K562 (cell line): ENCODE measurements at regions not wholly inside any gene's neighbourhood (a gene's known extent, or its start where the extent isn't known, plus 50 kb on each side); places are given as distances from the start of the nearest gene placed in this dataset.

Experiments used
- ARHGAP35 ChIP-seq: fragments of 450-650 bp; IDR thresholded peaks from 2 replicates; pipeline ENCODE4 v1.6.1; 2018; ENCODE audit not compliant: partially characterized antibody
- ASH1L ChIP-seq: fragments of 450-650 bp; IDR thresholded peaks from 2 replicates; pipeline ENCODE4 v1.6.1; 2018; ENCODE audit warnings: borderline replicate concordance, mild to moderate bottlenecking, low read depth; ENCODE audit not compliant: partially characterized antibody
- ATF7 ChIP-seq: fragments of 450-650 bp; IDR thresholded peaks from 2 replicates; pipeline ENCODE4 v1.7.1; 2014; ENCODE audit warnings: mild to moderate bottlenecking, moderate library complexity
- CSDE1 ChIP-seq, 2 experiments: fragments of 450-650 bp; IDR thresholded peaks; 2 replicates each; pipeline ENCODE4 v1.6.1; 2016; ENCODE audit warnings: mild to moderate bottlenecking in 1 of 2
- DMBX1 ChIP-seq: fragments of 250-450 bp; sonication (Bioruptor Pico); IDR thresholded peaks from 2 replicates; pipeline ENCODE4 v1.8.0; 2022; ENCODE audit warnings: inconsistent platforms, mild to moderate bottlenecking, moderate library complexity, borderline replicate concordance
- GTF2E2 ChIP-seq: fragments of 200-800 bp; sonication (Bioruptor generic); IDR thresholded peaks from 2 replicates; pipeline ENCODE4 v1.6.1; 2016; ENCODE audit warnings: missing genetic modification characterization, missing compliant biosample characterization
- HMGN3 ChIP-seq: IDR thresholded peaks from 2 replicates; pipeline ENCODE4 v1.6.1; 2011; ENCODE audit warnings: borderline replicate concordance, low read depth, mild to moderate bottlenecking, mixed read lengths, low read length; ENCODE audit not compliant: insufficient read length; ENCODE audit errors: extremely low read depth
- LARP7 ChIP-seq: fragments of 450-650 bp; IDR thresholded peaks from 2 replicates; pipeline ENCODE4 v1.6.1; 2016
- MEF2D ChIP-seq: conservative IDR thresholded peaks from 2 replicates; pipeline ENCODE4 v1.6.1; 2016; ENCODE audit warnings: low read depth, missing genetic modification characterization, missing compliant biosample characterization
- NFXL1 ChIP-seq: fragments of 450-650 bp; formaldehyde crosslinking; IDR thresholded peaks from 2 replicates; pipeline ENCODE4 v1.4.0; 2021; ENCODE audit warnings: mild to moderate bottlenecking
- PCBP1 ChIP-seq: fragments of 200-400 bp; formaldehyde crosslinking; IDR thresholded peaks from 2 replicates; pipeline ENCODE4 v1.6.1; 2018; ENCODE audit warnings: mild to moderate bottlenecking, low read depth, low read length; ENCODE audit not compliant: poor library complexity, severe bottlenecking
- SMARCA4 ChIP-seq: fragments of 450-650 bp; IDR thresholded peaks from 2 replicates; pipeline ENCODE4 v1.6.1; 2016
- SNRNP70 ChIP-seq: fragments of 200-400 bp; formaldehyde crosslinking; optimal IDR thresholded peaks from 2 replicates; pipeline ENCODE3; 2017; ENCODE audit warnings: low read depth, low read length
- SPI1 ChIP-seq: IDR thresholded peaks from 2 replicates; pipeline ENCODE4 v1.6.1; 2011; ENCODE audit warnings: low read depth, low read length, control low read depth, borderline replicate concordance
- SREBF1 ChIP-seq: fragments of 150-350 bp; IDR thresholded peaks from 2 replicates; pipeline ENCODE4 v1.6.1; 2014; ENCODE audit warnings: antibody characterized with exemption, low read depth, low read length, borderline replicate concordance
- STAT5A ChIP-seq: IDR thresholded peaks from 2 replicates; pipeline ENCODE4 v1.6.1; 2012; ENCODE audit warnings: low read length, inconsistent platforms, borderline replicate concordance
- TEAD4 ChIP-seq, 2 experiments: sonication (generic) in 1 of 2; formaldehyde crosslinking in 1 of 2; IDR thresholded peaks; 2 replicates each; pipeline versions ENCODE4 v1.6.1 to v1.8.0; 2012 to 2022; ENCODE audit warnings: borderline replicate concordance in 1 of 2, inconsistent platforms in 1 of 2, low read length in 1 of 2, mild to moderate bottlenecking in 1 of 2, missing genetic modification reagents in 1 of 2
- ZBTB17 ChIP-seq: fragments of 450-650 bp; formaldehyde crosslinking; IDR thresholded peaks from 2 replicates; pipeline ENCODE4 v1.4.0; 2020; ENCODE audit warnings: mild to moderate bottlenecking
- ZNF133 ChIP-seq: fragments of 250-450 bp; sonication (Bioruptor Pico); IDR thresholded peaks from 2 replicates; pipeline ENCODE4 v1.4.0; 2020; ENCODE audit warnings: mild to moderate bottlenecking
- ZNF174 ChIP-seq: fragments of 250-450 bp; sonication (Bioruptor Pico); IDR thresholded peaks from 2 replicates; pipeline ENCODE4 v1.4.0; 2020; ENCODE audit warnings: mild to moderate bottlenecking
- ZNF212 ChIP-seq: fragments of 450-650 bp; formaldehyde crosslinking; IDR thresholded peaks from 2 replicates; pipeline ENCODE4 v1.4.0; 2020; ENCODE audit warnings: mild to moderate bottlenecking
- ZNF408 ChIP-seq: fragments of 250-450 bp; sonication (Bioruptor Pico); IDR thresholded peaks from 2 replicates; pipeline ENCODE4 v1.4.0; 2020; ENCODE audit warnings: low read depth, mild to moderate bottlenecking, moderate library complexity
- ZNF445 ChIP-seq: fragments of 250-450 bp; sonication (Bioruptor Pico); IDR thresholded peaks from 2 replicates; pipeline ENCODE4 v1.4.0; 2020; ENCODE audit warnings: low read depth, mild to moderate bottlenecking, moderate library complexity
- TF ChIP-seq, protein P1 (sequence below), 2 experiments: fragments of 200-800 bp in 1 of 2; sonication (Bioruptor generic) in 1 of 2; sonication (generic) in 1 of 2; formaldehyde crosslinking in 1 of 2; IDR thresholded peaks in 1 of 2; conservative IDR thresholded peaks in 1 of 2; 2 replicates each; pipeline versions ENCODE4 v1.5.0 to v1.6.1; 2016 to 2020; ENCODE audit warnings: missing compliant biosample characterization in 1 of 2, missing genetic modification characterization in 1 of 2, missing genetic modification reagents in 1 of 2
- TF ChIP-seq, protein P2 (sequence below): sonication (generic); formaldehyde crosslinking; IDR thresholded peaks from 2 replicates; pipeline ENCODE4 v1.8.0; 2022; ENCODE audit warnings: mild to moderate bottlenecking, low read depth, missing genetic modification reagents
- TF ChIP-seq, protein P3 (sequence below): sonication (generic); formaldehyde crosslinking; IDR thresholded peaks from 2 replicates; pipeline ENCODE4 v1.8.0; 2022; ENCODE audit warnings: mild to moderate bottlenecking, missing genetic modification reagents, borderline replicate concordance

DNA sequence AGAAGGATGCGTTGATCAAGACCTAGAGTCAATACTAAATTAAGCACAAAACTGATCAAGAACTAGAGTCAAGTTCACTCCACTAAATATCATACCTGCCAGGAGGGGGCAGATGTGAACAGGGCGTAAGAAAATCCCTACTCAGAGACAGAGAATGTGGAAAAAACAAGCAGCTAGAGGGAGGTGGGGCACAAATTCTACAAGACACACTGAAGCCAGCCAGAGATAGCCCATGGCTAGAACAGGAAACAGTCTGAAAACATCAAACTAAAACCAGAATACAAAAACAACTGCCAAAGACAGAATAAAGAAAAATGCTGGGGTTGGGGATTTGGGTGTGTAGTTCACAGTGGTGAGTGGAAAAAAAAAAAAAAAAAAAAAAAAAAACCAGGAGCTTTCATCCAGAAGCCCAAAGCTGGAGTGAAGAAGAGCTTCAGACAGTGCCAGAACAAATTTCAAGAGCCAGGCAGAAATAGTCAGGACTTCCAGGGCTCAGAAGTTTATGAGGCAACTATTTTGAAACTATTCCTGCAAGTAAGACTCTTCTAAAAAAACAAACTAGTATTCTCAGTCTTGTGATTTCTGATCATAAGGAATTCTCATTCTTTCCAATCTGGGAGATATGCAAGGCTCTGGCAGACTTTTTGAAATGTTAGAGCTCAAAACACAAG is 118.3 kb downstream of the CCDC71L start (continued):
- TF ChIP-seq PCBP1 (no peak), ZNF445 (CRISPR knock-in tag) (no peak), SNRNP70 (no peak), ZNF212 (CRISPR knock-in tag) (no peak), HMGN3 (no peak), ATF7 (peak; percentile 72), SMARCA4 (peak; percentile 82), GTF2E2 (tag) (0 out of 2 replicates have a peak, but pooled peaks have one; percentile 71), SREBF1 (no peak), ZNF174 (CRISPR knock-in tag) (no peak), ZNF133 (CRISPR knock-in tag) (no peak), CSDE1 (IDR thresholded peaks at IDR 0.05) (no peak), LARP7 (0 out of 2 replicates have a peak, but pooled peaks have one; percentile 54), SPI1 (no peak), ZBTB17 (no peak), ASH1L (no peak), STAT5A (peak; percentile 18; the same call in 1 of the 2 replicates), NFXL1 (no peak), ZNF408 (CRISPR knock-in tag) (no peak), DMBX1 (CRISPR knock-in tag) (peak; percentile 53; the same call in 1 of the 2 replicates), TEAD4 (IDR thresholded peaks at IDR 0.05; ENCODE audit: low read length) (peak; percentile 86), TEAD4 (CRISPR knock-in tag; IDR thresholded peaks at IDR 0.05; ENCODE audit: borderline replicate concordance) (no peak), MEF2D (tag) (no peak), ARHGAP35 (no peak)
- TF ChIP-seq, protein P1, sequence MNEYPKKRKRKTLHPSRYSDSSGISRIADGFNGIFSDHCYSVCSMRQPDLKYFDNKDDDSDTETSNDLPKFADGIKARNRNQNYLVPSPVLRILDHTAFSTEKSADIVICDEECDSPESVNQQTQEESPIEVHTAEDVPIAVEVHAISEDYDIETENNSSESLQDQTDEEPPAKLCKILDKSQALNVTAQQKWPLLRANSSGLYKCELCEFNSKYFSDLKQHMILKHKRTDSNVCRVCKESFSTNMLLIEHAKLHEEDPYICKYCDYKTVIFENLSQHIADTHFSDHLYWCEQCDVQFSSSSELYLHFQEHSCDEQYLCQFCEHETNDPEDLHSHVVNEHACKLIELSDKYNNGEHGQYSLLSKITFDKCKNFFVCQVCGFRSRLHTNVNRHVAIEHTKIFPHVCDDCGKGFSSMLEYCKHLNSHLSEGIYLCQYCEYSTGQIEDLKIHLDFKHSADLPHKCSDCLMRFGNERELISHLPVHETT (CRISPR knock-in tag; conservative IDR thresholded peaks at IDR 0.05 in 1 of 2, IDR thresholded peaks at IDR 0.05 in 1 of 2) = peak in 1 of 2 experiments; percentile 69; a peak in 1 of 4 replicates
- TF ChIP-seq, protein P2, sequence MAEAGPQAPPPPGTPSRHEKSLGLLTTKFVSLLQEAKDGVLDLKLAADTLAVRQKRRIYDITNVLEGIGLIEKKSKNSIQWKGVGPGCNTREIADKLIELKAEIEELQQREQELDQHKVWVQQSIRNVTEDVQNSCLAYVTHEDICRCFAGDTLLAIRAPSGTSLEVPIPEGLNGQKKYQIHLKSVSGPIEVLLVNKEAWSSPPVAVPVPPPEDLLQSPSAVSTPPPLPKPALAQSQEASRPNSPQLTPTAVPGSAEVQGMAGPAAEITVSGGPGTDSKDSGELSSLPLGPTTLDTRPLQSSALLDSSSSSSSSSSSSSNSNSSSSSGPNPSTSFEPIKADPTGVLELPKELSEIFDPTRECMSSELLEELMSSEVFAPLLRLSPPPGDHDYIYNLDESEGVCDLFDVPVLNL (CRISPR knock-in tag) = no peak
- TF ChIP-seq, protein P3, sequence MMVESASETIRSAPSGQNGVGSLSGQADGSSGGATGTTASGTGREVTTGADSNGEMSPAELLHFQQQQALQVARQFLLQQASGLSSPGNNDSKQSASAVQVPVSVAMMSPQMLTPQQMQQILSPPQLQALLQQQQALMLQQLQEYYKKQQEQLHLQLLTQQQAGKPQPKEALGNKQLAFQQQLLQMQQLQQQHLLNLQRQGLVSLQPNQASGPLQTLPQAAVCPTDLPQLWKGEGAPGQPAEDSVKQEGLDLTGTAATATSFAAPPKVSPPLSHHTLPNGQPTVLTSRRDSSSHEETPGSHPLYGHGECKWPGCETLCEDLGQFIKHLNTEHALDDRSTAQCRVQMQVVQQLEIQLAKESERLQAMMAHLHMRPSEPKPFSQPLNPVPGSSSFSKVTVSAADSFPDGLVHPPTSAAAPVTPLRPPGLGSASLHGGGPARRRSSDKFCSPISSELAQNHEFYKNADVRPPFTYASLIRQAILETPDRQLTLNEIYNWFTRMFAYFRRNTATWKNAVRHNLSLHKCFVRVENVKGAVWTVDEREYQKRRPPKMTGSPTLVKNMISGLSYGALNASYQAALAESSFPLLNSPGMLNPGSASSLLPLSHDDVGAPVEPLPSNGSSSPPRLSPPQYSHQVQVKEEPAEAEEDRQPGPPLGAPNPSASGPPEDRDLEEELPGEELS (CRISPR knock-in tag) = no peak
